Immature natural killer cell (primary cell): ENCODE measurements at regions not wholly inside any gene's neighbourhood (a gene's known extent, or its start where the extent isn't known, plus 50 kb on each side); places are given as distances from the start of the nearest gene placed in this dataset.

ENCODE experiments used
- DNase-seq, 3 donors: peaks; one replicate each; pipeline ENCODE4 v3.0.0; 2022; ENCODE audit warnings: mixed read lengths in 1 of 3
- H3K27ac Mint-ChIP-seq, 6 donors: one replicate each; pipeline ENCODE4 v1.8.0; 2020; ENCODE audit warnings: mixed read lengths in 6 of 6, mild to moderate bottlenecking in 5 of 6, inconsistent platforms in 4 of 6, moderate library complexity in 3 of 6
- H3K27me3 Mint-ChIP-seq, 3 donors: one replicate each; pipeline ENCODE4 v1.8.0; 2020 to 2021; ENCODE audit warnings: low read depth in 3 of 3, mild to moderate bottlenecking in 3 of 3, mixed read lengths in 3 of 3, moderate library complexity in 3 of 3, inconsistent platforms in 1 of 3
- H3K36me3 Mint-ChIP-seq, 3 donors: one replicate each; pipeline ENCODE4 v1.8.0; 2020; ENCODE audit warnings: mixed read lengths in 3 of 3, inconsistent platforms in 2 of 3, mild to moderate bottlenecking in 2 of 3
- H3K4me1 Mint-ChIP-seq, 2 donors: one replicate each; pipeline ENCODE4 v1.8.0; 2020; ENCODE audit warnings: inconsistent platforms in 2 of 2, mild to moderate bottlenecking in 2 of 2, mixed read lengths in 2 of 2, moderate library complexity in 1 of 2
- H3K4me3 Mint-ChIP-seq, 5 donors: one replicate each; pipeline ENCODE4 v1.8.0; 2020; ENCODE audit warnings: mild to moderate bottlenecking in 5 of 5, mixed read lengths in 5 of 5, inconsistent platforms in 3 of 5, moderate library complexity in 3 of 5
- H3K9me3 Mint-ChIP-seq, 6 donors: one replicate each; pipeline ENCODE4 v1.8.0; 2020; ENCODE audit warnings: mild to moderate bottlenecking in 6 of 6, mixed read lengths in 6 of 6, inconsistent platforms in 4 of 6, moderate library complexity in 3 of 6

DNA sequence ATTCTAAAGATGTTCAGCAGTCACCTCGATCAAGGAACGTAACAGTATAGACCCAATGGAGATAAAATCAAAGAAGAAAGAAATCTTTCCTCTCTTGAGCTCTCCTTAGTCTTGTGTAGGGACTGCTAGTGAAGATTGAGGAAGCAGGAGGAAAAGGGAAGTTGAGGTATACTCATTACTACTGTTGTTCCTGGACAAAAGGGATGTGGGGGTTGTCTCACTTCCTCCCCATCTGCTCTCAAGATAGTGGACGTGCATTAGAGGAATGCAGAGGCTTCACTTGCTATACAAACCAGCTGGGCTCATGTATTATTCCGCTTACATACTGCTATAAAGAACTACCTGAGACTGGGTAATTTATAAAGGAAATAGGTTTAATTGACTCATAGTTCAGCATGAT, 208.9 kb upstream of the ARHGEF9 start:
- Mint-ChIP-seq H3K4me3 (no peak overlapping the region), H3K27me3 (no peaks in the 10 kb centered on the region), H3K36me3 (no peaks in the 10 kb centered on the region), H3K27ac (no peak overlapping the region), H3K9me3 (peaks cover 0 to 12% (median 6%) of the 10 kb centered on the region in 6 donors), H3K4me1 (no peaks in the 10 kb centered on the region)
- no peak for DNase-seq

DNA sequence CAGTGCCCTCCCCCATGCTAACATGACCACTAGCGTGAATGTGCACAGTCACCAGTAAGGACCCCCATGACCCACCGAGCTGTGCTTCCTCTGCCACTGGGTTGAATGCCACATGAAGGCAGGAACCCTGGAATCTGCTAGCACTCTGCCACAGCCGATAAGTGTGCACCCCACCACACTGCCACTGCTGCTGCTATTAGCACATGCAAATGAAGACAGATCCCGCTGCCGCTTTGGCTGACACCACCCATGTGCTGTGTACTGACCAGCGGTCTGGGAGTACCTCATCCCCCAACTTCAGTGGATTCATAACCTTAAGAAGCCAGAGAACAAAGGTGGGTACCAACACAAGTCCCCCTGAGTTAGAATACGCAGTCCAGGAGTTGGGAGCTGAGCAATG, 200.9 kb upstream of the ARHGEF9 start:
- no peak for DNase-seq
- Mint-ChIP-seq H3K36me3 (no peaks in the 10 kb centered on the region), H3K9me3 (peaks cover 0 to 10% (median 4%) of the 10 kb centered on the region in 6 donors), H3K4me1 (no peaks in the 10 kb centered on the region), H3K4me3 (no peak overlapping the region), H3K27me3 (peaks cover 0 to 4% (median 0%) of the 10 kb centered on the region in 3 donors), H3K27ac (no peak overlapping the region)

DNA sequence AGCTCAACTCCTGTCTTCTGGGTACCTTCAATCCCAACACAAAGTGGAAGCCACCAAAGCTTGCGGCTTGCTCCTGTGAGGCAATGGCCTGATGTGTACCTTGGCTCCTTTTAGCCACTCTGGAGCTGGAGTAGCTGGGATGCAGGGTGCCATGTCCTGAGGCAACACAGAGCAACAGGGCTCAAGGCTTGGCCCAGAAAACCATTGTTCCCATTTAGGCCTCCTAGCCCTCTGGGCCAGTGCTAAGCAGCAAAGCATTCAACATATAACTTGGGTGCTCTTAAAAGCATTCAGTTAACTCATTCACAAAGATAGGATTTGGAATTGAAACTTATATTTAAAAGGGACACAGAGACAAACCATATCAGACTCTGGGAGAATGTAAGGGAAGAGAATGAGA, 194.5 kb upstream of the ARHGEF9 start:
- no peak overlapping the region for H3K4me3 Mint-ChIP-seq
- H3K4me1 Mint-ChIP-seq: no peaks in the 10 kb centered on the region
- H3K9me3 Mint-ChIP-seq: peaks cover 2 to 20% (median 11%) of the 10 kb centered on the region in 6 donors
- no peaks in the 10 kb centered on the region for H3K36me3 Mint-ChIP-seq
- peaks cover 0 to 19% (median 0%) of the 10 kb centered on the region in 3 donors for H3K27me3 Mint-ChIP-seq
- H3K27ac Mint-ChIP-seq: no peak overlapping the region
- no peak for DNase-seq

DNA sequence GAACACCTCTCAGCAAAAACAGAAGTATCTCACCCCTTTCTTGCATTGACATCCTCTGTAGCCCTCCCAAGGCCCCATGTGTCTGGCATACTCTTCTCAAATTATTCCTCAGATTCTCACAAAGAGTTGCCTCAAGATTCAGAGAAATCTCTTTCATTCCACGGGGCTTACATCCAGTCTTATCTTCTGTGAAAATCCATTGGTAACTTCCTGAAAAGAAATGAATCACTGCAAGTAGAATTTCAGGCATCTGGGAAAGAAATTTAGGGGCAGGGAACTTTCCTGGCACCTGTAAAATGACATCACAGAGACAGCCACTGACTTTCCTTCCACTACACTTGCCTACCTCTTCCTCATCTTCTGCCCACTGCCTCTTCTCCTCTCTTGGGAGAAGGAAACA, 182.5 kb upstream of the ARHGEF9 start:
- peaks cover 0 to 17% (median 6%) of the 10 kb centered on the region in 6 donors for H3K9me3 Mint-ChIP-seq
- no peaks in the 10 kb centered on the region for H3K4me1 Mint-ChIP-seq
- H3K27me3 Mint-ChIP-seq: peaks cover 0 to 7% (median 0%) of the 10 kb centered on the region in 3 donors
- DNase-seq: no peak
- no peaks in the 10 kb centered on the region for H3K36me3 Mint-ChIP-seq
- peak overlapping the region in 1 of 6 donors; percentile 17 for H3K27ac Mint-ChIP-seq
- no peak overlapping the region for H3K4me3 Mint-ChIP-seq

DNA sequence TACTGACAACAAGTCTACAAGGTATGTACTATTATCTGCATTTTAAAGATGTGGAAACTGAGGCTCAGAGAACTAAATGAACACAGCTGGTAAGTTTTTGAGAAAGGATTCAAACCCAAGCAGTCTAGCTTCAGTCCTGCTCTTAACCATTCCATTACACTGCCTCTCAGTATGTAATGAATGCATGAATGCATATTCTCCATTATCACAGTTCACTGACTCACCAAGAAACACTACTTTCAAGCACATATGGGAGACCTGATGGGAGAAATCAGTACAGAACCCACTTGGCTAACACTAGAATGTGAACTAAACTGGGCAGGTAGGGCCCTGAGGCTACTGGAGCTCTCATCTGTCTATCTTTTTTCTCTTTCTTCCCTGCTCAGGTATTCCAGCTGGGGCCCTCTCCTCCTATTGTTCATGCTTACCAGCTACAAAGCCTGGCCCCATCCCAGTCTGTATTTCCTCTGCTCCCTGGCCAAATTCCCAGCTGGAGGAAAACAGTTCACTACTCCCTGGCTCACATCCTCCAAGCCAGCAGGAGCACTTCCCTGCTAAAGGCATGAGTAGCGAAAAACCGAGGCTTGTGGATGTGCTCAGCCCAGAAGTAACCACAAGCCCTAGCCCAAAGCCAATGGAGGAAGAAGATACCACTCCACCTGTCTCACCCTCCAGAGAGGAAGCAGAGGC, 178.2 kb upstream of the ARHGEF9 start:
- H3K27ac Mint-ChIP-seq: no peak overlapping the region
- H3K4me3 Mint-ChIP-seq: no peak overlapping the region
- peaks cover 0 to 17% (median 7%) of the 10 kb centered on the region in 6 donors for H3K9me3 Mint-ChIP-seq
- peaks cover 0 to 3% (median 0%) of the 10 kb centered on the region in 3 donors for H3K36me3 Mint-ChIP-seq
- peaks cover 0 to 9% (median 0%) of the 10 kb centered on the region in 3 donors for H3K27me3 Mint-ChIP-seq
- no peaks in the 10 kb centered on the region for H3K4me1 Mint-ChIP-seq
- DNase-seq: no peak

DNA sequence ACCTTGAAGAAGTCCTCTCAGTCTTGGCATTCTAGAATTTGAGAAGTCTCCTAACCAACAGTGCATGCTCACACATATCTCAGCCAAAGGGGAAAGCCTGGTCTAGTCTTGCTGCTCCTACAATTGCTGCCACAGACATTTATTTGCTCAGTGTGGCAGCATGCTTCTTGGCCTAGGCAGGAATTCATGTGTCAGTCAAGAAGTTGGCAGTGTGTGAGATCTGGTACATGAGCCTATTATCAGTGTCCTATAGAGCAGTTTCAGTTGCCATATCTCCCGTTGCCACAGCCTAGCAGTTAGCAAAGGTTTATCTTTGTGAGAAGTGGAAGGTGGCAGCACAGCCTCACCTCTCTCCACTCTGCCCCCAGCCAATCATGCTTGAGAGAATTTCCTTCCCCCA, 176.9 kb upstream of the ARHGEF9 start:
- no peaks in the 10 kb centered on the region for H3K4me1 Mint-ChIP-seq
- no peak overlapping the region for H3K4me3 Mint-ChIP-seq
- peaks cover 0 to 3% (median 0%) of the 10 kb centered on the region in 3 donors for H3K36me3 Mint-ChIP-seq
- no peak for DNase-seq
- H3K27ac Mint-ChIP-seq: no peak overlapping the region
- H3K27me3 Mint-ChIP-seq: peaks cover 0 to 9% (median 0%) of the 10 kb centered on the region in 3 donors
- H3K9me3 Mint-ChIP-seq: peaks cover 0 to 17% (median 5%) of the 10 kb centered on the region in 6 donors

DNA sequence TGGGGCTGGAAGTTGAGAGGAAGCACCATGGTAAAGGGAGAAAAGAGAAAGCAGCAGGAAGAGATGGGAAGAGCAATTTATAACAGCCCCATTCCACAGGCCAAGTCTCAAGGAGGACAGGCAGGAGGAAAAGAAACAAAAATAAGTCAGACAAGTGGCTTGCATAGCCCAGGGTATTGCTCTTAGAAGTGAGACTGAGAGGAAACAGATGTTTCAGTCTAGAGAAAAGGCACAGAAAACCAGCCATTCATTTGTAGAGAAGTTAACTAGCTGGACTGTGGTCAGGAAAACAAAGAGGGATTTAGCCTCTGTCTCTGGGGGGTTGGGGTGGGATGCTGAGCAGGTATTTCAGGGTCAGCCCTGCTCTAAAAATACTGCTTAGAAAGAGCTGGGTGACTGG, 175.0 kb upstream of the ARHGEF9 start:
- Mint-ChIP-seq H3K9me3 (peaks cover 0 to 17% (median 4%) of the 10 kb centered on the region in 6 donors), H3K4me1 (no peaks in the 10 kb centered on the region), H3K36me3 (peaks cover 0 to 3% (median 0%) of the 10 kb centered on the region in 3 donors), H3K27me3 (peaks cover 0 to 8% (median 4%) of the 10 kb centered on the region in 3 donors), H3K27ac (no peak overlapping the region), H3K4me3 (no peak overlapping the region)
- DNase-seq: no peak

DNA sequence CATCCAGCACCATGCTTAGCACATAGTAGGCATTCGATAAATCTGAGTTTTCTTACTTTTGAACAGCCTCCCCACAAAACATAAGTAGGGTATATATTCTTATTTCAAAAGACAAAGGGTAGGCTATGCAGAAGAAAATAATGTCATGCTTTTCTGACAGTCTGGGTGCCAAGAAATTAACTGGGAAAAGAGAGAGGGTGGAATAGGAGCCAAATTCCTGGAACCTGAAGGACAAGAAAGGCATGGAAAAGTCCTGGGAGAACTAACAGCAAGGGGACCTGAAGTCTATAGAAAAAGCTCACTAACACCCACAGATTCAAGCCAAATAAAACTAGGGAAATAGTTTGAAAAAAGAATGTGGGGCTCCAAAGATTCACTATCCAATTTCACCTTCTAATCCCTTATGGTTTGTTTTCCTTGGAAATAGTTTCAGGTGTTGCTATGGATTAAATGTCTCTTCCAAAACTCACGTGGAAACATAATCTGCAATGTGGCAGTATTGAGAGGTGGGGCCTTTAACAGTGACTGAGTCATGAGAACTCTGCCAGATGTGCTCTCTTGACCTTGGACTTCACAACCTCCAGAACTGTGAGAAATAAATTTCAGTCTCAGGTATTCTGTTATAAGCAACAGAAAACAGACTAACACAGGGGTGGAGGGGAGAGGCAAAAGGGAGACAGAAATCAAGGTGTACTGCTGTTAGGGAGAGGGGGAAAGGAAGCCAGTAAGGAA, 173.3 kb upstream of the ARHGEF9 start:
- Mint-ChIP-seq H3K36me3 (peaks cover 0 to 3% (median 0%) of the 10 kb centered on the region in 3 donors), H3K27me3 (peaks cover 0 to 4% (median 2%) of the 10 kb centered on the region in 3 donors), H3K9me3 (peaks cover 2 to 22% (median 10%) of the 10 kb centered on the region in 6 donors), H3K4me3 (no peak overlapping the region), H3K4me1 (no peaks in the 10 kb centered on the region), H3K27ac (no peak overlapping the region)
- DNase-seq: no peak

DNA sequence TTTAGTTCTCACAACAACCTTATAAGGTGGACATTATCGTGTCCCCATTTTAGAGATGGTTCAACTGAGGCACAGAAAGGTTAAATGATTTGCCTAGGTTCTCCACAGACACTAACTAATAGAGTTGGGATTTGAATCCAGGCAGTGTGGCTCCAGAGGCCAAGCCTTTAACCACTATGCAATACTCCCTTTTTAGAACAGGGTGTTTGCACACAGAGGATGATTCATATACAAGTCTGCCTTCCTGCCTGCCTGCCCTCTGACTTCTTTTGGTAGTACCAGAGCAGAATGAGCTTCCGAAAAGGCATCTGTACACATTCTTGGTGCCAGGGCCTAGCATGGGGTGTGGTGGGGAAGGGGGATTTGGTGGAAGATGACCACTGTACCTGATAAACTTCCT, 150.8 kb upstream of the ARHGEF9 start:
- peaks cover 0 to 5% (median 0%) of the 10 kb centered on the region in 3 donors for H3K27me3 Mint-ChIP-seq
- no peak overlapping the region for H3K27ac Mint-ChIP-seq
- peaks cover 0 to 18% (median 8%) of the 10 kb centered on the region in 6 donors for H3K9me3 Mint-ChIP-seq
- H3K4me3 Mint-ChIP-seq: no peak overlapping the region
- no peaks in the 10 kb centered on the region for H3K36me3 Mint-ChIP-seq
- no peak for DNase-seq
- no peaks in the 10 kb centered on the region for H3K4me1 Mint-ChIP-seq

DNA sequence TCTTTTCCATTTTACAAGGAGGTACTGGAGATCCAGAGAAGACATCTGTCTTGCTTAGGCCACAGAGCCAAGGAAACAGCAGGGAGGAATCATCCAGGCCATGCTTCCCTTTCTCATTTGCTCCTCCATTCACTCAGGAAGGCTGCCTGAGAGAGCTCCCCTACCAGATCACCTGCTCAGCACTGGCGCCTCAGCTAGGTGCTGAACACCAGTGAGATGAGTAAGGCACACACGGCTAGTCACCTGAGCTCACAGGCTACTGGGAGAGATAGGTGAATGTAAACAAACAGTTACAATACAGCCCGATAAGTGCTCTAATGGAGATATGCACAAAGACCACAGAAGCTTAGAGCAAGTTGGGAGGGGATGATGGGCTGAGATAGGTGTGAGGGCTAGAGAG, 149.8 kb upstream of the ARHGEF9 start:
- Mint-ChIP-seq H3K4me3 (no peak overlapping the region), H3K27me3 (peaks cover 0 to 5% (median 2%) of the 10 kb centered on the region in 3 donors), H3K9me3 (peaks cover 2 to 19% (median 9%) of the 10 kb centered on the region in 6 donors), H3K27ac (no peak overlapping the region), H3K4me1 (no peaks in the 10 kb centered on the region), H3K36me3 (no peaks in the 10 kb centered on the region)
- DNase-seq: no peak

DNA sequence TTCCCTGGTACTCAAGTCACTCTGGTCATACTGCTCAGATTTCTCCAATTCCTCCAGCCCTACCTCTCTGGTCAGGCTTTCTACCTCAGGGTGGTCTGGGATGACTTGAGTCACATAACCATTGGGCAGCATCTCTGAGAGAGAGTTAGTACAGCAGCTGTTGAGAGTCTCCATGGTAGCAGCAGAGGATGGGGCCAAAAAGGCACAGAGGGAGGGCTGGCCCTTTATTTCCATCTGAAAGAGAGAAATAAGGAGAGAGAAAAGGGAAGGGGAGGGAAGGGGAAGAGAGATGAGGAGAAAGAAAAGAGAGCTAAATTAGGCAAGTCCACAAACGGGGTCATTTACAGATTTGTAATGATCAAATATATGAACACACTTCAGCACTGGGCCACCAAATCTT, 149.1 kb upstream of the ARHGEF9 start:
- H3K4me3 Mint-ChIP-seq: no peak overlapping the region
- no peak for DNase-seq
- H3K27me3 Mint-ChIP-seq: peaks cover 0 to 2% (median 2%) of the 10 kb centered on the region in 3 donors
- H3K4me1 Mint-ChIP-seq: no peaks in the 10 kb centered on the region
- no peak overlapping the region for H3K27ac Mint-ChIP-seq
- H3K36me3 Mint-ChIP-seq: no peaks in the 10 kb centered on the region
- H3K9me3 Mint-ChIP-seq: peaks cover 2 to 19% (median 8%) of the 10 kb centered on the region in 6 donors

DNA sequence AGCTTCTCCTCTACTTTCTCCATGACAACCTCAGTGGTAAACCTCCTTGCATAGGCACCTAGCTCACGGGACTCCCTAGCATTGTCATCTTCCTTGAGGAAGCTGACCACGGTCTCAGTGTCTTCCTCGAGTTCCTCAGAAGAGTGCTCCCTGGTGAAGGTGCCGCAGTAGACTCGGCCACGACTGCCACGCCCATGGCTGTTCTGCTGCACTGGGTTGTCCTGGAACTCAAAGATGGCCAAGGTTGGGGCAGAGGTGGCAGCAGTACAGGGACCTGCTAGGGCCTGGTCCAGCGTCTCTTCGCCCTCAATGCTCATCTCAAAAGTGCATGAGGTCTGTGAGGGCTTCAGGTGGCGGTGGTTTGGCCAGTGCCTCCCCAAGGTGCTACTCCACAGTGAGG, 147.9 kb upstream of the ARHGEF9 start:
- peaks cover 2 to 19% (median 4%) of the 10 kb centered on the region in 6 donors for H3K9me3 Mint-ChIP-seq
- no peak overlapping the region for H3K4me3 Mint-ChIP-seq
- H3K27ac Mint-ChIP-seq: no peak overlapping the region
- no peak for DNase-seq
- no peaks in the 10 kb centered on the region for H3K4me1 Mint-ChIP-seq
- peaks cover 0 to 4% (median 2%) of the 10 kb centered on the region in 3 donors for H3K27me3 Mint-ChIP-seq
- no peaks in the 10 kb centered on the region for H3K36me3 Mint-ChIP-seq

DNA sequence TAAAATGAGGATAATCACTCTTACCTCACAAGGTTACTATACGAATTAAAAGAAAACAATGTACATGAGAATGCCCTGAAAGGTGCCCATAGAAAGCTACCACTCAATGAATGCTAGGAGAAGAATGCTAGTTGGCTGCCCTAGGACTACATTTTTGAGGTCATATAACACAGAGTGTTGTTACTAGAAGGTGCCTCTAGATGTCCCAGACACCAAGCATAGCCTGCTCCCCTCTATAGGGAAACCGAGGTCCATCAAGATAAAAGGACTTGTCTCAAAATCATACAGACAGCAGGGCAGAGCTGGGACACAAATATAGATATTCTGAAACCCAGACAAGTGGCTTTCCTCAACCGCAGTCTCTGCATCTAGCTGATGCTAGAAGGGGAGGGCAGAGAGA, 147.0 kb upstream of the ARHGEF9 start:
- Mint-ChIP-seq H3K9me3 (peaks cover 2 to 14% (median 3%) of the 10 kb centered on the region in 6 donors), H3K4me3 (no peak overlapping the region), H3K27ac (no peak overlapping the region), H3K27me3 (peaks cover 0 to 4% (median 2%) of the 10 kb centered on the region in 3 donors), H3K4me1 (no peaks in the 10 kb centered on the region), H3K36me3 (no peaks in the 10 kb centered on the region)
- DNase-seq: no peak

DNA sequence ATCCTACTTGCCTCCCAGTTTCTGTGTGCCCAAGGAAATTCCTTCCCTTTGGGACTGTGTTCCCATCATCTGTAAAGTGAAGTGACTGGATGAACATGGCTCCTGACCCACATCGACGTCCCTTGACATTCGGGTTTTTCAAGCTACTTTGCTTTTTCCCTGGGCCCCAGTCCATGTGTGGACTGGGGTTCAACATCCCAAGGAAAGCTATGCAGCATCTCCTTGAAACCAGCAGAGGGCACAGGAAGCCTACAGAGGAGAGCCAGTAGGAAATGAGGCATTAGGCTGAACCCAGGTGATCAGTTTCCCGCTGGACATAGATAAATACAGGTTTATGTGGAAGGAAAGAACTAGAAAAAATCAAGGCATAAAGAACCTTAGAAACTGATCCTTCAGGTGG, 145.1 kb upstream of the ARHGEF9 start:
- no peak overlapping the region for H3K4me3 Mint-ChIP-seq
- no peak overlapping the region for H3K27ac Mint-ChIP-seq
- peaks cover 0 to 11% (median 2%) of the 10 kb centered on the region in 3 donors for H3K27me3 Mint-ChIP-seq
- H3K4me1 Mint-ChIP-seq: no peaks in the 10 kb centered on the region
- no peaks in the 10 kb centered on the region for H3K36me3 Mint-ChIP-seq
- DNase-seq: no peak
- peaks cover 2 to 8% (median 4%) of the 10 kb centered on the region in 6 donors for H3K9me3 Mint-ChIP-seq
